ENCODE measurements at regions not wholly inside any gene's neighbourhood (a gene's known extent, or its start where the extent isn't known, plus 50 kb on each side); places are given as distances from the start of the nearest gene placed in this dataset.

- no peak for TF ChIP-seq CTCF (IDR thresholded peaks at IDR 0.05)
- peaks cover 5% of the 10 kb centered on the region for H3K9me3 Mint-ChIP-seq
- CTCF ChIA-PET: no interaction called here
- Histone ChIP-seq H3K27me3 (ENCODE audit: control insufficient read depth in 1 of 2, insufficient read depth in 2 of 2, low read length in 2 of 2) (no peaks in the 10 kb centered on the region), H3K36me3 (ENCODE audit: insufficient read depth, low read length) (no peaks in the 10 kb centered on the region), H3K9me3 (ENCODE audit: control insufficient read depth in 1 of 2, insufficient read depth in 1 of 2, low read length in 2 of 2) (peaks cover 0 to 13% of the 10 kb centered on the region in 2 experiments), H3K4me1 (ENCODE audit: insufficient read depth, low read length) (no peaks in the 10 kb centered on the region), H3K27ac (ENCODE audit: low read depth in 1 of 2, low read length in 2 of 2) (no peak overlapping the region), H3K4me3 (ENCODE audit: low read length) (no peak overlapping the region)
- no peak for DNase-seq
- H3K36me3 Mint-ChIP-seq (ENCODE audit: low read depth): no peaks in the 10 kb centered on the region
- ATAC-seq (ENCODE audit: poor library complexity): no peak
- H3K27ac Mint-ChIP-seq: no peak overlapping the region
- H3K4me3 Mint-ChIP-seq: no peak overlapping the region
- intact Hi-C loops (cut with DNase I, micrococcal nuclease): no loop called here
- H3K4me1 Mint-ChIP-seq (ENCODE audit: low read depth): no peaks in the 10 kb centered on the region
- no peaks in the 10 kb centered on the region for H3K27me3 Mint-ChIP-seq
- POLR2A ChIA-PET: no interaction called here
These were observed 698.8 kb downstream of the LIG4 start for GRCh38 chr13:107516517-107516916.

- CTCF ChIA-PET: no interaction called here
- no peaks in the 10 kb centered on the region for H3K27me3 ChIP-seq (ENCODE audit: control insufficient read depth in 1 of 2, insufficient read depth in 2 of 2, low read length in 2 of 2)
- H3K27ac ChIP-seq (ENCODE audit: low read depth in 1 of 2, low read length in 2 of 2): no peak overlapping the region
- H3K36me3 ChIP-seq (ENCODE audit: insufficient read depth, low read length): no peaks in the 10 kb centered on the region
- no peak overlapping the region for H3K27ac Mint-ChIP-seq
- TF ChIP-seq CTCF (IDR thresholded peaks at IDR 0.05): no peak
- ATAC-seq (ENCODE audit: poor library complexity) (no peak), DNase-seq (no peak)
- intact Hi-C loops (cut with DNase I, micrococcal nuclease): no loop called here
- no peaks in the 10 kb centered on the region for H3K27me3 Mint-ChIP-seq
- H3K4me3 Mint-ChIP-seq: no peak overlapping the region
- no peak overlapping the region for H3K4me3 ChIP-seq (ENCODE audit: low read length)
- no peaks in the 10 kb centered on the region for H3K36me3 Mint-ChIP-seq (ENCODE audit: low read depth)
- peaks cover 0 to 10% of the 10 kb centered on the region in 2 experiments for H3K9me3 ChIP-seq (ENCODE audit: control insufficient read depth in 1 of 2, insufficient read depth in 1 of 2, low read length in 2 of 2)
- H3K4me1 ChIP-seq (ENCODE audit: insufficient read depth, low read length): no peaks in the 10 kb centered on the region
- H3K4me1 Mint-ChIP-seq (ENCODE audit: low read depth): no peaks in the 10 kb centered on the region
- H3K9me3 Mint-ChIP-seq: peaks cover 5% of the 10 kb centered on the region
- POLR2A ChIA-PET: no interaction called here
These were observed 702.8 kb downstream of the LIG4 start for GRCh38 chr13:107512551-107512950.

GRCh38 chr13:107497661-107498060 lies 717.7 kb downstream of the LIG4 start:
- Mint-ChIP-seq H3K27ac (no peak overlapping the region), H3K36me3 (ENCODE audit: low read depth) (no peaks in the 10 kb centered on the region), H3K27me3 (no peaks in the 10 kb centered on the region), H3K4me1 (ENCODE audit: low read depth) (no peaks in the 10 kb centered on the region), H3K4me3 (no peak overlapping the region), H3K9me3 (peaks cover 2% of the 10 kb centered on the region)
- Histone ChIP-seq H3K4me1 (ENCODE audit: insufficient read depth, low read length) (no peaks in the 10 kb centered on the region), H3K27ac (ENCODE audit: low read depth in 1 of 2, low read length in 2 of 2) (no peak overlapping the region), H3K9me3 (ENCODE audit: control insufficient read depth in 1 of 2, insufficient read depth in 1 of 2, low read length in 2 of 2) (no peaks in the 10 kb centered on the region), H3K27me3 (ENCODE audit: control insufficient read depth in 1 of 2, insufficient read depth in 2 of 2, low read length in 2 of 2) (no peaks in the 10 kb centered on the region), H3K36me3 (ENCODE audit: insufficient read depth, low read length) (no peaks in the 10 kb centered on the region), H3K4me3 (ENCODE audit: low read length) (no peak overlapping the region)
- intact Hi-C loops (cut with DNase I, micrococcal nuclease): no loop called here
- ATAC-seq (ENCODE audit: poor library complexity) (no peak), DNase-seq (no peak)
- TF ChIP-seq CTCF (IDR thresholded peaks at IDR 0.05): no peak
- POLR2A ChIA-PET: no interaction called here
- CTCF ChIA-PET: no interaction called here

Data from CD4-positive, alpha-beta T cell (primary cell).